Keratinocyte (primary cell): ENCODE measurements at regions not wholly inside any gene's neighbourhood (a gene's known extent, or its start where the extent isn't known, plus 50 kb on each side); places are given as distances from the start of the nearest gene placed in this dataset.

ENCODE experiments used
- EZH2 ChIP-seq: IDR thresholded peaks from one replicate; pipeline ENCODE4 v1.6.1; 2012; ENCODE audit warnings: inconsistent platforms, mild to moderate bottlenecking, low read length, moderate library complexity
- TF ChIP-seq, protein P1 (sequence below), 3 experiments: IDR thresholded peaks in 1 of 3; conservative IDR thresholded peaks in 1 of 3; optimal IDR thresholded peaks in 1 of 3; 2 replicates in 2 of 3; 3 replicates in 1 of 3; pipeline versions ENCODE3 to v1.5.1; 2011; ENCODE audit warnings: low read length in 3 of 3, mild to moderate bottlenecking in 3 of 3, moderate library complexity in 2 of 3, control low read depth in 1 of 3, inconsistent platforms in 1 of 3; ENCODE audit not compliant: insufficient read depth in 2 of 3; ENCODE audit errors: extremely low read depth in 1 of 3

DNA sequence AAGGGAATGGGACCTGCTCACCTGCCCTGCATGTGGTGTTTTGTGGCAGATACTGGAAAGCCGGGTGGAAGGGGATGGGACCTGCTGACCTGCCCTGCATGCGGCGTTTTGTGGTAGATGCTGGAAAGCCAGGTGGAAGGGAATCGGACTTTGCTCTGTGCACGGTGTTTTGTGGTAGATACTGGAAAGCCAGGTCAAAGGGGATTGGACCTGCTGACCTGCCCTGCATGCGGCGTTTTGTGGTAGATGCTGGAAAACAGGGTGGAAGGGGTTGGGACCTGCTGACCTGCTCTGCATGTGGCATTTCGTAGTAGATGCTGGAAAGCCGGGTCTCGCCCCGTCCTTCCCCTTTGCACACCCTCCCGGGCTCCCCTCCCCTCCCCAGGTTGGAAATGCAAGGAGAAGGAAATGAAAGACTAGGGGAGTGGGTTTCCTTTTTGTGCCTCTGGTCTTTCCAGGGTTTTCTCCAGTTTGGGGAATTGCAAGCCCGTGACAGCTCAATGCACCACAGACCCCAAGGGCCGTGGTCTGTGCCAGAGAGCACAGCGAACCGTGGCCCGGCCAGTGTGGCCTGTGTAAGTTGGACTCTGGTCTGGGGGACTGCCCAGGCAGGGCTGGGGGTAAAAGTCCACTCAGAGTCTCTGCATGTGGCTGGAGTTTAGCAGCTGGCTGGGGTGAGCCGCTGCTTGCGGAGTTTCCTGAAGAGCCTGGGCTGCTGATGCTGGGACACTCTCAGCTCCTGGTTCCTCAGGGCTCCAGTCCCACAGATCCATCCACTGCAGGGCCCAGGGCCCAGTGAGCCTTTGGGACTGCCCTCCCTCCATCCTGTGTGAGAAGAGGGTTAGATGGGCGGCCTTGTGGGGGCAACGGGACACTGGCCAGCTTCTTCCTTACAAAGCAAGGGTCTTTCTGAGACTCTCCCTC, 105.5 kb downstream of the CRYAA start:
- no peak for TF ChIP-seq EZH2
- TF ChIP-seq, protein P1, sequence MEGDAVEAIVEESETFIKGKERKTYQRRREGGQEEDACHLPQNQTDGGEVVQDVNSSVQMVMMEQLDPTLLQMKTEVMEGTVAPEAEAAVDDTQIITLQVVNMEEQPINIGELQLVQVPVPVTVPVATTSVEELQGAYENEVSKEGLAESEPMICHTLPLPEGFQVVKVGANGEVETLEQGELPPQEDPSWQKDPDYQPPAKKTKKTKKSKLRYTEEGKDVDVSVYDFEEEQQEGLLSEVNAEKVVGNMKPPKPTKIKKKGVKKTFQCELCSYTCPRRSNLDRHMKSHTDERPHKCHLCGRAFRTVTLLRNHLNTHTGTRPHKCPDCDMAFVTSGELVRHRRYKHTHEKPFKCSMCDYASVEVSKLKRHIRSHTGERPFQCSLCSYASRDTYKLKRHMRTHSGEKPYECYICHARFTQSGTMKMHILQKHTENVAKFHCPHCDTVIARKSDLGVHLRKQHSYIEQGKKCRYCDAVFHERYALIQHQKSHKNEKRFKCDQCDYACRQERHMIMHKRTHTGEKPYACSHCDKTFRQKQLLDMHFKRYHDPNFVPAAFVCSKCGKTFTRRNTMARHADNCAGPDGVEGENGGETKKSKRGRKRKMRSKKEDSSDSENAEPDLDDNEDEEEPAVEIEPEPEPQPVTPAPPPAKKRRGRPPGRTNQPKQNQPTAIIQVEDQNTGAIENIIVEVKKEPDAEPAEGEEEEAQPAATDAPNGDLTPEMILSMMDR (optimal IDR thresholded peaks at IDR 0.05 in 1 of 3, IDR thresholded peaks at IDR 0.05 in 1 of 3, conservative IDR thresholded peaks at IDR 0.05 in 1 of 3; ENCODE audit: extremely low read depth in 1 of 3, insufficient read depth in 2 of 3, low read length in 3 of 3): no peak
